HG03575 (cell line): ENCODE measurements at regions not wholly inside any gene's neighbourhood (a gene's known extent, or its start where the extent isn't known, plus 50 kb on each side); places are given as distances from the start of the nearest gene placed in this dataset.

Source experiments
- ATAC-seq: cut with Tn5 transposase; IDR thresholded peaks from one replicate; pipeline ENCODE4 v1.9.1; 2021; ENCODE audit not compliant: unreplicated experiment, insufficient number of reproducible peaks, low FRiP score; ENCODE audit errors: extremely low read depth

- no peak for ATAC-seq
These were observed 87.0 kb upstream of the SCOC start for GRCh38 chr4:140286456-140286855.

GRCh38 chr4:140284456-140284855 is 89.0 kb upstream of the SCOC start:
- no peak for ATAC-seq

GRCh38 chr4:140281828-140282552 is 91.5 kb upstream of the SCOC start:
- ATAC-seq = no peak

- ATAC-seq = no peak
These were observed 95.9 kb upstream of the SCOC start for GRCh38 chr4:140277576-140277975.

- no peak for ATAC-seq
These were observed 101.9 kb upstream of the SCOC start for GRCh38 chr4:140271553-140271952.

- ATAC-seq = no peak
These were observed 104.1 kb upstream of the SCOC start for GRCh38 chr4:140269369-140269768.

GRCh38 chr4:140268186-140268841 is 105.1 kb upstream of the SCOC start:
- ATAC-seq = no peak

- no peak for ATAC-seq
These were observed 105.9 kb upstream of the SCOC start for GRCh38 chr4:140267576-140267975.

- ATAC-seq = no peak
These were observed 106.4 kb upstream of the SCOC start for GRCh38 chr4:140266958-140267568.

- ATAC-seq = no peak
These were observed 106.2 kb upstream of the MAML3 start for GRCh38 chr4:140260227-140260626.

- no peak for ATAC-seq
These were observed 104.5 kb upstream of the MAML3 start for GRCh38 chr4:140258476-140258875.

- ATAC-seq = no peak
These were observed 103.7 kb upstream of the MAML3 start for GRCh38 chr4:140257461-140258305.

- no peak for ATAC-seq
These were observed 103.0 kb upstream of the MAML3 start for GRCh38 chr4:140256941-140257340.

- no peak for ATAC-seq
These were observed 102.4 kb upstream of the MAML3 start for GRCh38 chr4:140256335-140256734.

- ATAC-seq = no peak
These were observed 101.9 kb upstream of the MAML3 start for GRCh38 chr4:140255927-140256326.

GRCh38 chr4:140255467-140255866 is 101.5 kb upstream of the MAML3 start:
- no peak for ATAC-seq

- no peak for ATAC-seq
These were observed 100.8 kb upstream of the MAML3 start for GRCh38 chr4:140254651-140255299.

- no peak for ATAC-seq
These were observed 99.6 kb upstream of the MAML3 start for GRCh38 chr4:140253556-140254027.
